SU-DHL-6 (cell line): ENCODE measurements at regions not wholly inside any gene's neighbourhood (a gene's known extent, or its start where the extent isn't known, plus 50 kb on each side); places are given as distances from the start of the nearest gene placed in this dataset.

ENCODE experiments used
- EZH2phosphoT487 ChIP-seq: fragments of 200-600 bp; sonication (generic), shearing (Covaris generic); conservative IDR thresholded peaks from 2 replicates; pipeline ENCODE4 v1.6.1; 2018; ENCODE audit warnings: mild to moderate bottlenecking, antibody characterized with exemption, low read length, moderate library complexity, mixed read lengths
- TF ChIP-seq, protein P1 (sequence below): fragments of 200-600 bp; sonication (generic); IDR thresholded peaks from one replicate; pipeline ENCODE4 v1.5.1; 2017; ENCODE audit warnings: antibody characterized with exemption, mild to moderate bottlenecking, low read length, moderate library complexity; ENCODE audit not compliant: insufficient read depth, poor library complexity, severe bottlenecking

DNA sequence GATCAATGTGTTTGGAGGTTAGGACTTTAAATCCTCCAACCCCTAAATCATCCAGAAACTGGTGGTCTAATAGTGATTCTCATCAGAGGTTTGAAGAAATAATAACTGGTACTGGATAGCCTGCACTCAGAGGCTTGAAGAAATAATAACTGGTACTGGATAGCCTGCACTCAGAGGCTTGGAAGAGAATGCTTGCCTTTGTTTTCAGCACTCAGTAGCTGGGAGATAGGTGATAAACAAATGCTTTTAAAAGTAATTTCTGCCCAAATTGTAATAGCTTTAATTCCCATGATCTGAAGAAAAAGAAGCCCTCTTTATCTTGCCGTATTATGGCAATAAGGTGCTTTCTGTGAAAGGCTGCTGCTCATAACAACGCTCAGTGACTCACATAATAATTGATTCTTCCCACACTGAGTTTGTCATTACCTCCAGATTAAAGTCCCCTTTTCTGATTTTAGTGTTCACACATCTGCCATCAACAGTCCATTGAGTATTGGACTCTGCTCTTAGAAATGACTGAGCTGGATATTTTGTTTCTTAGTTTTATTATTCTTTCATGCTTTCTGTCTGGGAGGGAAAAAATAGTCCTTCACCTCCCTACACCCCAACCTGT lies 112.3 kb upstream of the PHYHIPL start:
- TF ChIP-seq, protein P1, sequence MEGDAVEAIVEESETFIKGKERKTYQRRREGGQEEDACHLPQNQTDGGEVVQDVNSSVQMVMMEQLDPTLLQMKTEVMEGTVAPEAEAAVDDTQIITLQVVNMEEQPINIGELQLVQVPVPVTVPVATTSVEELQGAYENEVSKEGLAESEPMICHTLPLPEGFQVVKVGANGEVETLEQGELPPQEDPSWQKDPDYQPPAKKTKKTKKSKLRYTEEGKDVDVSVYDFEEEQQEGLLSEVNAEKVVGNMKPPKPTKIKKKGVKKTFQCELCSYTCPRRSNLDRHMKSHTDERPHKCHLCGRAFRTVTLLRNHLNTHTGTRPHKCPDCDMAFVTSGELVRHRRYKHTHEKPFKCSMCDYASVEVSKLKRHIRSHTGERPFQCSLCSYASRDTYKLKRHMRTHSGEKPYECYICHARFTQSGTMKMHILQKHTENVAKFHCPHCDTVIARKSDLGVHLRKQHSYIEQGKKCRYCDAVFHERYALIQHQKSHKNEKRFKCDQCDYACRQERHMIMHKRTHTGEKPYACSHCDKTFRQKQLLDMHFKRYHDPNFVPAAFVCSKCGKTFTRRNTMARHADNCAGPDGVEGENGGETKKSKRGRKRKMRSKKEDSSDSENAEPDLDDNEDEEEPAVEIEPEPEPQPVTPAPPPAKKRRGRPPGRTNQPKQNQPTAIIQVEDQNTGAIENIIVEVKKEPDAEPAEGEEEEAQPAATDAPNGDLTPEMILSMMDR: no peak
- no peak for TF ChIP-seq EZH2phosphoT487
